Erythroblast (primary cell): ENCODE measurements at regions not wholly inside any gene's neighbourhood (a gene's known extent, or its start where the extent isn't known, plus 50 kb on each side); places are given as distances from the start of the nearest gene placed in this dataset.

Experiments
- GATA1 ChIP-seq: IDR thresholded peaks from 2 replicates; pipeline ENCODE4 v1.6.1; 2011; ENCODE audit warnings: low read depth, mild to moderate bottlenecking, control low read depth, low read length, moderate library complexity
- POLR2A ChIP-seq: IDR thresholded peaks from 2 replicates; pipeline ENCODE4 v1.6.1; 2011; ENCODE audit warnings: mild to moderate bottlenecking, low read length

GRCh38 chr9:78921341-78921740, 624.4 kb downstream of the PSAT1 start:
- no peak for TF ChIP-seq POLR2A
- no peak for TF ChIP-seq GATA1
